Fibroblast of skin of left biceps (primary cell): ENCODE measurements at regions not wholly inside any gene's neighbourhood (a gene's known extent, or its start where the extent isn't known, plus 50 kb on each side); places are given as distances from the start of the nearest gene placed in this dataset.
A peak's percentile ranks its signal among the peaks of the same experiment; 100 is the strongest.

ENCODE experiments used
- DNase-seq, 2 experiments: peaks; one replicate each; pipeline ENCODE4 v3.0.0-alpha.2; 2013; ENCODE audit warnings: low read depth in 2 of 2

GRCh38 chr16:65681406-65681805 is 559.5 kb upstream of the CDH11 start:
- DNase-seq, result no peak

DNA sequence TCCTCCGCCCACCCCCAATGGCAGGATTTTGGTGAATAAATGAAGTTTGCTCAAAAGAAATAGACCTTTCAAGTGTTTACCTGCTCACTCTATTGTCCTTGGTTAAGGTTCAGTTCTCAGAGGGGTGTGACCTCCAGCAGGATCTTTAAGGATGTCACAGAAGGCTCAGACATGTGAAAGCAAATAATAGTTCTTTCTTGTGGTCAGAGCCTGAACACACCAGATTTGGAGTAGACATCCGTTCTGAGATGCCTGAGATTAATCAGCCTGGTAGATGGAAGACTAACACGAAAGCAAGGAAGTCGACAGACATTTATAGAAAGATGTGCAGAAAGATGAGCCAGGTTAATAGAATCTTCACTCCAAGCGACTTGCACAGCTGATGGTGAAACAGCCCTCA is 557.9 kb upstream of the CDH11 start:
- DNase-seq, result no peak

GRCh38 chr16:65675161-65675560 is 553.3 kb upstream of the CDH11 start:
- DNase-seq, result no peak

- peak; percentile 28 to 31 for DNase-seq
Measured at GRCh38 chr16:65672960-65673359, 551.1 kb upstream of the CDH11 start.

DNA sequence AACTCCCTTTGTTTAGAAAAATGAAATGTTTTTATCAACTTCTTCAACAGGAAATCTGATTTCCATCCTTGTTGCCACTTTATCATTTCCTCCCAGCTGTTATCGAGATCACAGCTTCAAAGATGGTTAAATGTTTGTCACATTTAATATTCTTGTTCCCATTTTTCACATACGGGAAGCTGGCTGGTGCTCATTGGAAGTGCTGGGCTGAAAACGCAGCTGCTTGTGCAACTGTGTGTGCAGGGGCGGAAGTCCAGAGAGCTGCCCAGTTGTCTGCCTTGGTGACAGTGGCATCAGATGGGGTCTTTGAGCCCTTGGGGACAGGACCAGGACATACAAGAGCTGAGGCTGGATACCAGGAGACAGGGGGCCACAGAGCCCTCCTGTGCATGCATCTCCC is 549.2 kb upstream of the CDH11 start:
- no peak for DNase-seq

GRCh38 chr16:65668064-65668595 is 546.3 kb upstream of the CDH11 start:
- DNase-seq, result no peak

DNA sequence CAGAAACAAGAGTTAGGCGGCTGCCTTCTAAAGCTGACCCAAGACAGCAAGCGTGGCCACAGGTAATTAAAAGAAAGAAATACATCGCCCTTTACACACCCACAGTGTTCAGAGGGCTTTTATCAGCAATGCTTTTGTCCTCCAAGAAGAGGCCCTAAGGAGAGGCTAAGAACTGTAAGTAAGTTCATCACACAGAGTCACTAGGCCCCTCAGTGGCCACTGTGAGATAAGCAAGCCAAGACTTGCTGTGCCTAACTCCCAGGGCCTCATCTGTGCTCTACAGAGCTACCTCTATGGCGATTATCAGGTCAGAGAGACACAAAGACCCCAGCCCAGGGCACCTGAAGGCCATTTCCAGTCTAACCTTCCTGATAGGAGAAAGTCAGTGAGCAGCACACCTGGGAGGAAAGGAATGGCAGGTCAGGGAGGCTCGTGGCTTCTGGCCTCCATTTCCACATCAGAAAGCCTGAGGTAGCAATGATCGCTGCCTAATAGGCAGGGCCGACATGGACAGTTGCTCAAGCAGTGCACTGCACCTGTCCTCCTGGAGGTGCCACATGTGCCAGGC is 545.2 kb upstream of the CDH11 start:
- DNase-seq, result peak in 1 of 2 experiments; percentile 15

DNA sequence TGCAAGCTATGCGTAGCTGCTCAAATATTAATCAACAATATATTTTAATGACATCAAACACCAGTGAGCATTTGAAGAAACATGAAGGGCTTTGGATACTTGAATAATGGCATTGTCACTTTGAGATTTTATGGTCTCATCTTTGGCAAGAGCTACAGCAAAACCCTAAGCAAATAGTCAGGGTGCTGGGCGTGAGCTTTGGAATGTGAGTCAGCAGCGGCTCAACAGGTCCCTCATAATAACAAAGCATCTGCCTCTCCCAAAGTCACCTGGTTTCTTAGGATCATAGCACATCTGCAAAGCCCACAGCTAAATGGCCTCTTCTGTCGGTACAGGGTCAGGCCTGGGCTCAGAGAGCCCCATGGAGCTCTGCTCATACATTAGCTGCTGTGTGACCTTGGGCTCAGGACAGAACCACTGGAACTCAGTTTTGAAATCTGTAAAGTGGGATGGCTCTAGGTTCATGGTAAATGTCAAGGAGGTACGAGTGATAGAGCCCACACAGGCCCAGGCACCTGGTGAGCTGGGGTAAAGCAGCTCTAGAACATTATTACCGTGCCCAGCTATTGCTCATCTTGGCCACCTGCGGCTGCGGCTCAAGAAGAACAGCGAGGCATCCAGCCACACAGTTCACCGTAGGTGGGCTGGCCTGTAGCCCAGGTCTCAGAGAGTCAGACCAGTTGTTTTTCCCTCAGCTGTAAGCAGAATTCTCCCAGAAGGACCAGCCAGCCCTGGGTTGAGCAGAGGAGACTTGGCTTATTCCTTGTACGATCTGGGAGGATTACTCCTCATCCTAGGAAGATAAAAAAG is 544.5 kb upstream of the CDH11 start:
- DNase-seq, result no peak

GRCh38 chr16:65665586-65665985 is 543.7 kb upstream of the CDH11 start:
- DNase-seq, result no peak

DNA sequence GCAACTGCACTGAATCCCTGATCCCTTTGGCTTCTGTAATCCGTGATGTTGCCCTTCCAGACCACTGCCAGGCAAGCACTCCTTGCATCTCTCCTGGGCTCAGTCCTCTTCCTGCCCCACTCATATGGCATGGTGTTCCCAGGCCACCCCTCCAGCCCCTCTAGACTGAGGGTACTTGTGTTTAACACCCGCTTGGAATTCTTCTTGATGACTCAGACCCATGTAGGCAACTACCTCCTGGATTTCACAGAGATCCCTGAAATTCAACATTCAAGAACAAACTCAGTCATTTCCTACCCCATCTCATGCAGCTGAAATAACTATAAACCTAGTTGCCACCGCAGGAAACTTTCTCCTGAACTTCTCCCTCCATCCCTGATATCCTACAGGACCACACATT is 541.9 kb upstream of the CDH11 start:
- no peak for DNase-seq

GRCh38 chr16:65662256-65662655 is 540.4 kb upstream of the CDH11 start:
- no peak for DNase-seq

GRCh38 chr16:65661558-65661957 is 539.7 kb upstream of the CDH11 start:
- DNase-seq, result no peak

DNA sequence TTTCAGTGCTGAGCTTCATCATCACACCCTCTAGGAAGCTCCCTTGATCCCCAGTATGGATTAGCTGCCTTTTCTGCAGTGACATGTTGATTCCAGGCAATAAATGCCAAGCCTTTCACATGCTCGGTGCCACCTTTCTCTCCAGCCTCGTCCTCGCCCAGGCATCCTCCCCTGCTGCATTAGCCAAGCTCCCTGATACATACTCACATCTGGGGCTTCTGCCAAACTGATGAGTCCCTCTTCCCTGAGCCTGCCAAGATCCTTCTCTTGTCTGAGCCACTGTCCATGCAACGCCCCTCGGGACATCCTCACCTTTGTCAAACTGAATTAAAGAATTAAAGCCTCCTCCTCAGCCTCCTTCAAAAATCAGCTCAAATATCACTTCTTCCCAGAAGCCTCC is 538.5 kb upstream of the CDH11 start:
- DNase-seq, result peak; percentile 10

DNA sequence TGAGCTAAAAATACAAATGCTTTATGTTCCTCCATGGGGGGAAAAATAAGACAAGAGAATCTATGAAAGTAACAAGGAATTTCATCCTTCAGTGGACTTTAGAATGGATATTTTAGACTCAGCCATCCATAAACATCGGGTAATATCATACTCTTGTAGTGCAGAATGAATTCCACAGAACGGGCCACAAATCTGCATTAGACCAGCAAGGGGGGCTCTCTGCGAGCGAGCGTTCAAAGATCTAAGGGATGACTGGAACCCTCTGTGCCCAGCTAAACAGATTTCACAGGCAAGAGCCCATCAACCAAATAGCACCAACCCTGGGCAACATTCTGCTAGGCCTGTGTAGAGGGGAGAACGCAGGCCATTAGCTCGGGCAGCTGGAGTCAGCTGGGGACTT is 537.9 kb upstream of the CDH11 start:
- no peak for DNase-seq

GRCh38 chr16:65658787-65659220 is 536.9 kb upstream of the CDH11 start:
- peak; percentile 60 to 61 for DNase-seq

GRCh38 chr16:65658349-65658748 is 536.5 kb upstream of the CDH11 start:
- DNase-seq, result peak; percentile 78

DNA sequence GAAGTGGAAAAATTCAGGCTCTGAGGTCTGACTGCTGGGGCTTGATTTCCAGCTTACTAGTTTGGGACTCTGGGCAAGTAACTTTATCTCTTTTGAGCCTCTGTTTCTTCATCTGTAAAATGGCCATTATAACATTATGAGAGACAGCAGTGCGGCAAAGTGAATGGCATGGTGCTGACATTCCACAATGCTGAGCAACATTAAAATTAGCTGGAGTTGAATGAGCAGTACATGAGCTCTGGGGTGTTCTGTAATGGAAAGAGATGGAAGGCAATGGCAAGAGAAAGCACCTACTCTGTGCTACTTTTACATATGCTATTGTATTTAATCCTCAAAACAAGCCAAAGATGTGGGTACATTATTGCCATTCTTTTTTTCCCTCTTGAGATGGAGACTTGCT is 535.7 kb upstream of the CDH11 start:
- no peak for DNase-seq

- no peak for DNase-seq
Measured at GRCh38 chr16:65657071-65657494, 535.2 kb upstream of the CDH11 start.

- DNase-seq, result no peak
Measured at GRCh38 chr16:65655802-65656201, 533.9 kb upstream of the CDH11 start.

DNA sequence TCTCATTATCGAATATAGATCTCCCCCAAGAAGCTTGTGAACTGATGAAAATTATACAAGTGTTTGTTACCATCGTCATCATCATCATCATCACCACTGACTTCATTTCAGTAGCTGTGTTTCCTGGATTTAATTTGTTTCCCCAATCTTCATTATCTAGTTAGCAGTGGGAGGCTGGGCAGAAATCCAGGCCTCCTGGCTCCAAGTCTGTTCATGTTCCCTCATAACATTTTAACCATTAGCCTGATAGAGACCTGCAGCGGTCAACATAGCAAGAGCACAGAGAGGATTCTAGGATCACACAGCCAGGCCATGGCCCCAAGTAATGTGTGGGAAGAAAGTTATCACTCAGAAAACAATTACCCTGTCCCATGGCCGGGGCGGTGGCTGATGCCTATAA is 526.2 kb upstream of the CDH11 start:
- DNase-seq, result no peak

DNA sequence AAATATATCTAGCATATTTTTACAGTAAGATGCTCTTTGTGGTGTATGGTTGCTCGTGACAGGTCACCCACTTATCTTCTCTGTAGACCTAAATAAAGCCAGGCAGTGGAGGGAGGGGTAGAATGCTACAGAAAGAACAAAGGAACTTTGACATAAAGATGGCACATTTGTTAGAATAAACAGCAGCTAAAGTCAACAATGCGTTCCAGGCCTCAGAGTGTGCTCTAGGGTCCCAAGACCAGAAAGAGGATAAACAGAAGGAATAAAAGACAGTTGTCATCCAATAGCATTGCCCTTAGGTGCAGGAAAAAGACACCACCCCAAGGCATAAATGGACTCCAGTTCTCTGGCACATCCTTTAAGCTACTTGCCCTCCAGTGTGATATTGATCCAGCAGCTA is 523.0 kb upstream of the CDH11 start:
- DNase-seq, result no peak

DNA sequence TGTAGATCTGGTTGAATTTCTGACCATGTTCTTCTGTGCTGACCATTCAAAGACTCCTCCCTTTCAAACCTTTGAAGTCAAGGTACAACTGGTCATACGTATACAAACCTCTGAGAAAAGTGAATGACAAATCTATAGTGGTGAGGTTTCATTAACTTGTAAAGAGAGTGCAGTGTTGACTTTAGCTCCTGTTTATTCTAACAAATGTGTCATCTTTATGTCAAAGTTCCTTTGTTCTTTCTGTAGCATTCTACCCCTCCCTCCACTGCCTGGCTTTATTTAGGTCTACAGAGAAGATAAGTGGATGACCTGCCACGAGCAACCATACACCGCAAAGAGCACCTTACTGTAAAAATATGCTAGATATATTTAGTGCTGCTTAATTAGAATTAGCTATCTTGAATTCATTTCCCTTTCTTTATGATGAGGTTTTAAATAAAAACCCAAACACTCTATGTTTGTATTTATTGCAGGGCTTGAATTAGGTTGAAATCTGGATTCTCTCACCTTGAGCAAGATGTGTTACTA is 520.0 kb upstream of the CDH11 start:
- DNase-seq, result no peak
